PC-9 (cell line): ENCODE measurements at regions not wholly inside any gene's neighbourhood (a gene's known extent, or its start where the extent isn't known, plus 50 kb on each side); places are given as distances from the start of the nearest gene placed in this dataset.

Experiments used
- BruUV-seq: library from RNA; stranded (reverse); fragments of 400-500 nt; replicated peaks from 2 replicates; lab custom pipeline; 2021; lab: Mats Ljungman, UMichigan
- CTCF ChIA-PET: fragments of 300-600 bp; sonication (Branson Sonifier 250); formaldehyde crosslinking; loops from one replicate; lab custom pipeline; 2022; ENCODE audit warnings: antibody characterized with exemption; lab: Charles Lee
- POLR2A ChIA-PET: fragments of 300-600 bp; sonication (Branson Sonifier 250); formaldehyde crosslinking; loops from one replicate; lab custom pipeline; 2022; ENCODE audit warnings: antibody characterized with exemption; ENCODE audit not compliant: unreplicated experiment; lab: Charles Lee
- DNase-seq, 2 experiments: peaks; one replicate each; pipeline versions ENCODE4 v3.0.0 to v3.0.0-alpha.2; 2015 to 2022; ENCODE audit warnings: mixed read lengths in 1 of 2
- H2AFZ ChIP-seq: fragments of 200-600 bp; sonication (generic); 2 replicates; pipeline ENCODE4 v1.8.1; 2017; ENCODE audit warnings: antibody characterized with exemption
- H3F3A ChIP-seq: fragments of 200-600 bp; sonication (generic); 2 replicates; pipeline ENCODE4 v1.8.1; 2017; ENCODE audit warnings: antibody characterized with exemption, mild to moderate bottlenecking, low read depth; ENCODE audit not compliant: insufficient read depth
- H3K27ac ChIP-seq: fragments of 200-600 bp; sonication (generic); 2 replicates; pipeline ENCODE4 v1.6.1; 2016; ENCODE audit warnings: mixed run types
- H3K27me3 ChIP-seq: fragments of 200-600 bp; sonication (generic); 2 replicates; pipeline ENCODE4 v1.6.1; 2016; ENCODE audit warnings: low read depth, mixed run types; ENCODE audit not compliant: insufficient read depth
- H3K36me3 ChIP-seq: fragments of 200-600 bp; sonication (generic); 2 replicates; pipeline ENCODE4 v1.6.1; 2016; ENCODE audit warnings: low read depth, mixed run types
- H3K4me1 ChIP-seq: fragments of 200-600 bp; sonication (generic); replicated peaks from 2 replicates; pipeline ENCODE4 v1.6.1; 2016; ENCODE audit warnings: mixed run types; ENCODE audit not compliant: insufficient read depth
- H3K4me2 ChIP-seq: fragments of 200-600 bp; sonication (generic); 2 replicates; pipeline ENCODE4 v1.6.1; 2017; ENCODE audit warnings: mixed run types
- H3K4me3 ChIP-seq: fragments of 200-600 bp; sonication (generic); 2 replicates; pipeline ENCODE4 v1.6.1; 2016; ENCODE audit warnings: mixed run types
- H3K79me2 ChIP-seq: fragments of 200-600 bp; sonication (generic); 2 replicates; pipeline ENCODE4 v1.6.1; 2017; ENCODE audit warnings: low read depth, mixed run types
- H3K9me2 ChIP-seq: fragments of 200-600 bp; sonication (generic); 2 replicates; pipeline ENCODE4 v1.8.1; 2017; ENCODE audit warnings: mild to moderate bottlenecking; ENCODE audit not compliant: insufficient read depth
- H3K9me3 ChIP-seq: fragments of 200-600 bp; sonication (generic); 2 replicates; pipeline ENCODE4 v1.8.1; 2016; ENCODE audit warnings: low read depth; ENCODE audit not compliant: insufficient read depth
- H4K20me1 ChIP-seq: fragments of 200-600 bp; sonication (generic); 2 replicates; pipeline ENCODE4 v1.8.1; 2017; ENCODE audit not compliant: insufficient read depth
- EZH2 ChIP-seq: fragments of 200-600 bp; sonication (generic); IDR thresholded peaks from 2 replicates; pipeline ENCODE4 v1.8.0; 2017; ENCODE audit warnings: antibody characterized with exemption, low read depth
- intact Hi-C: fragments of 100-400 bp; cut with micrococcal nuclease; formaldehyde crosslinking; loops from one replicate; pipeline ENCODE4 v1.10.0; 2022; ENCODE audit not compliant: unreplicated experiment
- TF ChIP-seq, protein P1 (sequence below): fragments of 200-600 bp; sonication (generic); conservative IDR thresholded peaks from 2 replicates; pipeline ENCODE4 v1.6.1; 2017; ENCODE audit warnings: mixed run types, antibody characterized with exemption, mild to moderate bottlenecking, moderate library complexity

DNA sequence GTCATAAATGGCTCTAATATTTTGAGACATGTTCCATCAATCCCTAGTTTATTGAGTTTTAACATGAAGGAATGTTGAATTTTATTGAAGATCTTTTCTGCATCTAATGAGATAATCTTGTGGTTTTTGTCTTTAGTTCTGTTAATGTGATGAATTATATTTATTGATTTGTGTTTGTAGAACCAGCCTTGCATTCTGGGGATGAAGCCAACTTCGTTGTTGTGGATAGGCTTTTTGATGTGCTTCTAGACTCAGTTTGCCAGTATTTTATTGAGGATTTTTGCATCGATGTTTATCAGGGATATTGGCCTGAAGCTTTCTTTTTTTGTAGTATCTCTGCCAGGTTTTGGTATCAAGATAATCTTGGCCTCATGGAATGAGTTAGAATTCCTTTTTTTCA, 72.0 kb upstream of the CD96 start:
- no peaks in the 10 kb centered on the region for H3K79me2 ChIP-seq
- CTCF ChIA-PET: no interaction called here
- no peaks in the 10 kb centered on the region for H4K20me1 ChIP-seq
- POLR2A ChIA-PET: no interaction called here
- intact Hi-C loops: no loop called here
- no peak overlapping the region for H2AFZ ChIP-seq
- TF ChIP-seq, protein P1, sequence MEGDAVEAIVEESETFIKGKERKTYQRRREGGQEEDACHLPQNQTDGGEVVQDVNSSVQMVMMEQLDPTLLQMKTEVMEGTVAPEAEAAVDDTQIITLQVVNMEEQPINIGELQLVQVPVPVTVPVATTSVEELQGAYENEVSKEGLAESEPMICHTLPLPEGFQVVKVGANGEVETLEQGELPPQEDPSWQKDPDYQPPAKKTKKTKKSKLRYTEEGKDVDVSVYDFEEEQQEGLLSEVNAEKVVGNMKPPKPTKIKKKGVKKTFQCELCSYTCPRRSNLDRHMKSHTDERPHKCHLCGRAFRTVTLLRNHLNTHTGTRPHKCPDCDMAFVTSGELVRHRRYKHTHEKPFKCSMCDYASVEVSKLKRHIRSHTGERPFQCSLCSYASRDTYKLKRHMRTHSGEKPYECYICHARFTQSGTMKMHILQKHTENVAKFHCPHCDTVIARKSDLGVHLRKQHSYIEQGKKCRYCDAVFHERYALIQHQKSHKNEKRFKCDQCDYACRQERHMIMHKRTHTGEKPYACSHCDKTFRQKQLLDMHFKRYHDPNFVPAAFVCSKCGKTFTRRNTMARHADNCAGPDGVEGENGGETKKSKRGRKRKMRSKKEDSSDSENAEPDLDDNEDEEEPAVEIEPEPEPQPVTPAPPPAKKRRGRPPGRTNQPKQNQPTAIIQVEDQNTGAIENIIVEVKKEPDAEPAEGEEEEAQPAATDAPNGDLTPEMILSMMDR: no peak
- no peak for TF ChIP-seq EZH2
- H3K4me1 ChIP-seq: peaks cover 9% of the 10 kb centered on the region; the same call in 1 of the 2 replicates
- H3K36me3 ChIP-seq: no peaks in the 10 kb centered on the region
- no peaks in the 10 kb centered on the region; the same call in 1 of the 2 replicates for H3K9me2 ChIP-seq
- BruUV-seq: no TSS peak
- no peaks in the 10 kb centered on the region for H3F3A ChIP-seq
- H3K27me3 ChIP-seq: no peaks in the 10 kb centered on the region
- 0 out of 2 replicates have a peak, but pooled peaks cover 3% of the 10 kb centered on the region for H3K9me3 ChIP-seq
- no peak overlapping the region for H3K27ac ChIP-seq
- DNase-seq: no peak
- H3K4me3 ChIP-seq: no peak overlapping the region
- H3K4me2 ChIP-seq: no peak overlapping the region

GRCh38 chr3:111471831-111472230, 70.2 kb upstream of the CD96 start:
- H2AFZ ChIP-seq: no peak overlapping the region
- H3K4me1 ChIP-seq: peaks cover 9% of the 10 kb centered on the region; the same call in 1 of the 2 replicates
- H3K4me3 ChIP-seq: no peak overlapping the region
- no peak for DNase-seq
- ChIA-PET CTCF (no interaction called here), POLR2A (no interaction called here)
- no TSS peak for BruUV-seq
- no peaks in the 10 kb centered on the region for H4K20me1 ChIP-seq
- H3K4me2 ChIP-seq: no peak overlapping the region
- no peaks in the 10 kb centered on the region for H3F3A ChIP-seq
- H3K79me2 ChIP-seq: no peaks in the 10 kb centered on the region
- TF ChIP-seq EZH2: no peak
- TF ChIP-seq, protein P1: no peak
- H3K27me3 ChIP-seq: no peaks in the 10 kb centered on the region
- no peaks in the 10 kb centered on the region for H3K9me2 ChIP-seq
- no peaks in the 10 kb centered on the region for H3K36me3 ChIP-seq
- intact Hi-C loops: no loop called here
- H3K9me3 ChIP-seq: 0 out of 2 replicates have a peak, but pooled peaks cover 3% of the 10 kb centered on the region
- H3K27ac ChIP-seq: no peak overlapping the region

DNA sequence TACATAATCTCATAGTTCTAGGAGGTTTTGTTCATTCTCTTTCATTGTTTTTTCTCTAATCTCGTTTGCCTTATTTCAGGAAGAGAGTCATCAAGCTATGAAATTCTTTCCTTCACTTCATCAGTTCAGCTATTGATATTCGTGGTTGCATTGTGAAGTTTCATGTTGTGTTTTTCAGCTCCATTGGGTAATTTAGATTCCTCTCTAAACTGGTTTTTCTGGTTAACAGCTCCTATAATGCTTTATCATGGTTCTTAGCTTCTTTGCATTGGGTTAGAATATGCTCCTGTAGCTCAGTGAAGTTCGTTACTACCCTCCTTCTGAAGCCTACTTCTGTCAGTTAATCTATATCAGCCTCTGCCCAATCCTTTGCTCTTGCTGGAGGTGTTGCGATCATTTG, 69.4 kb upstream of the CD96 start:
- H3K27me3 ChIP-seq: no peaks in the 10 kb centered on the region
- TF ChIP-seq EZH2: no peak
- TF ChIP-seq, protein P1: no peak
- H3F3A ChIP-seq: no peaks in the 10 kb centered on the region
- intact Hi-C loops: no loop called here
- no peaks in the 10 kb centered on the region for H3K79me2 ChIP-seq
- peaks cover 9% of the 10 kb centered on the region; the same call in 1 of the 2 replicates for H3K4me1 ChIP-seq
- H3K27ac ChIP-seq: no peak overlapping the region
- POLR2A ChIA-PET: no interaction called here
- 0 out of 2 replicates have a peak, but pooled peaks cover 3% of the 10 kb centered on the region for H3K9me3 ChIP-seq
- peak overlapping the region; percentile 42 for H3K4me2 ChIP-seq
- peak overlapping the region; percentile 41 for H2AFZ ChIP-seq
- no TSS peak for BruUV-seq
- H4K20me1 ChIP-seq: no peaks in the 10 kb centered on the region
- no peak overlapping the region for H3K4me3 ChIP-seq
- DNase-seq: peak in 1 of 2 experiments; percentile 64
- CTCF ChIA-PET: no interaction called here
- H3K36me3 ChIP-seq: no peaks in the 10 kb centered on the region
- H3K9me2 ChIP-seq: no peaks in the 10 kb centered on the region
